ENCODE measurements at regions not wholly inside any gene's neighbourhood (a gene's known extent, or its start where the extent isn't known, plus 50 kb on each side); places are given as distances from the start of the nearest gene placed in this dataset.

- DNase-seq (ENCODE audit: low read depth in 3 of 3, low spot score in 2 of 3): no peak
Measured at GRCh38 chr12:89984846-89985245, 276.2 kb upstream of the ATP2B1 start.

GRCh38 chr12:89983622-89984021 lies 275.0 kb upstream of the ATP2B1 start:
- DNase-seq (ENCODE audit: low read depth in 3 of 3, low spot score in 2 of 3): no peak

- no peak for DNase-seq (ENCODE audit: low read depth in 3 of 3, low spot score in 2 of 3)
Measured at GRCh38 chr12:89980236-89980635, 271.6 kb upstream of the ATP2B1 start.

GRCh38 chr12:89977405-89978085 lies 268.9 kb upstream of the ATP2B1 start:
- DNase-seq (ENCODE audit: low read depth in 3 of 3, low spot score in 2 of 3): no peak

- DNase-seq (ENCODE audit: low read depth in 3 of 3, low spot score in 2 of 3): no peak
Measured at GRCh38 chr12:89976866-89977265, 268.2 kb upstream of the ATP2B1 start.

- DNase-seq (ENCODE audit: low read depth in 3 of 3, low spot score in 2 of 3): no peak
Measured at GRCh38 chr12:89975574-89975973, 266.9 kb upstream of the ATP2B1 start.

- no peak for DNase-seq (ENCODE audit: low read depth in 3 of 3, low spot score in 2 of 3)
Measured at GRCh38 chr12:89971880-89972279, 263.2 kb upstream of the ATP2B1 start.

- no peak for DNase-seq (ENCODE audit: low read depth in 3 of 3, low spot score in 2 of 3)
Measured at GRCh38 chr12:89970722-89971121, 262.1 kb upstream of the ATP2B1 start.

GRCh38 chr12:89969093-89969492 lies 260.5 kb upstream of the ATP2B1 start:
- DNase-seq (ENCODE audit: low read depth in 3 of 3, low spot score in 2 of 3): no peak

GRCh38 chr12:89968151-89968700 lies 259.6 kb upstream of the ATP2B1 start:
- DNase-seq (ENCODE audit: low read depth in 3 of 3, low spot score in 2 of 3): no peak

- no peak for DNase-seq (ENCODE audit: low read depth in 3 of 3, low spot score in 2 of 3)
Measured at GRCh38 chr12:89966495-89967240, 258.0 kb upstream of the ATP2B1 start.

- no peak for DNase-seq (ENCODE audit: low read depth in 3 of 3, low spot score in 2 of 3)
Measured at GRCh38 chr12:89965993-89966392, 257.4 kb upstream of the ATP2B1 start.

GRCh38 chr12:89962648-89963047 lies 254.0 kb upstream of the ATP2B1 start:
- DNase-seq (ENCODE audit: low read depth in 3 of 3, low spot score in 2 of 3): no peak

- no peak for DNase-seq (ENCODE audit: low read depth in 3 of 3, low spot score in 2 of 3)
Measured at GRCh38 chr12:89960607-89961394, 252.2 kb upstream of the ATP2B1 start.

GRCh38 chr12:89960011-89960507 lies 251.4 kb upstream of the ATP2B1 start:
- DNase-seq (ENCODE audit: low read depth in 3 of 3, low spot score in 2 of 3): no peak

- no peak for DNase-seq (ENCODE audit: low read depth in 3 of 3, low spot score in 2 of 3)
Measured at GRCh38 chr12:89959179-89959578, 250.5 kb upstream of the ATP2B1 start.

- DNase-seq (ENCODE audit: low read depth in 3 of 3, low spot score in 2 of 3): no peak
Measured at GRCh38 chr12:89954259-89954658, 245.6 kb upstream of the ATP2B1 start.

GRCh38 chr12:89951694-89952060 lies 243.0 kb upstream of the ATP2B1 start:
- DNase-seq (ENCODE audit: low read depth in 3 of 3, low spot score in 2 of 3): no peak

GRCh38 chr12:89951050-89951693 lies 242.5 kb upstream of the ATP2B1 start:
- DNase-seq (ENCODE audit: low read depth in 3 of 3, low spot score in 2 of 3): no peak

- no peak for DNase-seq (ENCODE audit: low read depth in 3 of 3, low spot score in 2 of 3)
Measured at GRCh38 chr12:89950421-89950820, 241.8 kb upstream of the ATP2B1 start.

Measured in right renal cortex interstitium (tissue), 3 donors.